Kidney glomerular epithelial cell (primary cell): ENCODE measurements at regions not wholly inside any gene's neighbourhood (a gene's known extent, or its start where the extent isn't known, plus 50 kb on each side); places are given as distances from the start of the nearest gene placed in this dataset.

Experiments
- DNase-seq: peaks from one replicate; lab custom pipeline; 2025; lab: John Stamatoyannopoulos, UW

DNA sequence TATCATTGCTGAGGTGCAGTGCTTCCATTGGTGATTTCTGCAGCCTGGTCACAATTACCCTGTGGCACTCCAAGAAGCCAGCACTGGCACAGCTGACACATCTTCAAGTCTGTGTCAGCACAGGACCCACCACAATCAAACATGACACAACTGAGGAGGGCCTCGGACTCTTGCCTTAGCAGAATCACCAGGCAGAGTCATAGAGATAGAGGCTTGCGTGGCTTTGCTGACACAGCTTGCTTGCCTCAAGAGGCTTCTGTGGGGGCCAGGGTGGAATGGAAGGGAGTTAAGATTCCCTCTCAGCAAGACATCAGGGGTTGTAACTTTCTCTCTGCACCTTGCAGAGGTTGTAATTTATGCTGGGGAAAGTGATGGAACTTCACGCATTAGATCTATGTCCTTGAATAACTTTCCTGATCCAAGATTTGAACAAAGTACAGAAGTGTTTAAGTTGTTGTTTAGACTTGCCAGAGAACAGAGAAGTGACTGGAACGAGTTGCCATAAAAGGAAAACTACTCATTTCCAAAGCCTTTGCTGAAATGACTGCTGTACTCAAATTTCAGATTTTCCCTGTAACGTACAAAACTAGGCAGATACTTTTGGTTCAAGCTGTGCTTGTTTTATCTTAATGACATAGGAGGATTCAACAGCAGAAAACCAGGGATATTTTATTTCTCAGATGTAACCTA is 170.7 kb downstream of the DIPK2A start:
- DNase-seq, result no peak

DNA sequence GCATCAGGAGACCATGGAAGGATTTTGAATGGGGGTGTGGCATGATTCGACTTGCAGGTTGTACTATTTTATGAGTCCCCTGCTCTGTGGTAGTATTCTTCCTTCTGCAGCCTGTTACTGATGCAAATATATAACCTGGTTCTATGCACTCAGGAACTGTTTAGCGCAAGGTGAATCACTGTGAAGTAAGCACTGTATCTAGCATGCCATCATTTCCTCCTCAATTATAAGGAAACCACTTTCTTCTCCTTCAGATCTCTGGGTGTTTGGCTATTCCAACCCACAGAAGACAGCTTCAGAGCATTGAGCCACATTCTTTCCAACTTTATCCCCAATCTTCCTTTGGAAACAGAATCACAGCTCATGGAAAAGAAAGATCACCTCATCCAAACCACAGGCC is 176.7 kb downstream of the DIPK2A start:
- no peak for DNase-seq

- DNase-seq, result no peak
These were observed 180.4 kb downstream of the DIPK2A start for GRCh38 chr3:144151983-144152382.

- no peak for DNase-seq
These were observed 189.0 kb downstream of the DIPK2A start for GRCh38 chr3:144160627-144161026.

- DNase-seq, result no peak
These were observed 190.4 kb downstream of the DIPK2A start for GRCh38 chr3:144162042-144162441.

DNA sequence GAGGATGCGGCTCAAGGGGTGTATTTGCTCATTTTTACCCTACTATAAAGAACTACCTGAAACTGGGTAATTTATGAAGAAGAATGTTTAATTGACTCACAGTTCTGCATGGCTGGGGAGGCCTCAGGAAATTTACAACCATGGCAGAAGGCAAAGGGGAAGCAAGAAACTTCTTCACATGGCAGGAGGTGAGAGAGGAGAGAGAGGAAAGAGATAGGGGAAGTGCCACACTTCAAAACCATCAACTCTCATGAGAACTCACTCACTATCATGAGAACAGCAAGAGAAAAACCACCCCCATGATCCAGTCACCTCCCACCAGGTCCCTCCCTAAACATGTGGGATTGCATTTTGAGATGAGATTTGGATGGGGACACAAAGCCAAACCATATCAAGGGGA is 192.7 kb downstream of the DIPK2A start:
- DNase-seq, result no peak

GRCh38 chr3:144165482-144165881 is 193.9 kb downstream of the DIPK2A start:
- DNase-seq, result no peak

GRCh38 chr3:144167634-144168033 is 196.0 kb downstream of the DIPK2A start:
- DNase-seq, result no peak

DNA sequence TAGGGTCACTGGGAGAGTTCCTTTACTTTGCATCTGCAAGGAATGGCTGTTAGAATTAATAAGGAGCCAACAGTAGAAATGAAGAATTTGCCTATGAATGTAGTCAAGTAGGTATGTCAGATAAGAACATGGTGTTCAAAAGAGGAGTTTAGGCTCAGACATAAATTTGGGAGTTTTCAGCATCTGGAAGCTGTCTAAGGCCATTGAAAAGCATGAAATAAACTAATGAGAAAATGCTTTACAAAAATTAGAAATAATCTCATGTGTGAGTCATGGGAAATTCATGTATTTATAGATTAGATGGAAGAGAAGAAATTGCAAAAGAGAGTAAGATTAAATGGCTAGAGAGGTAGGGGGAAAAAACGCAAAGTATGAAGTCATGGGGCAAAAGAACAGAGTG is 201.9 kb downstream of the DIPK2A start:
- DNase-seq, result no peak

DNA sequence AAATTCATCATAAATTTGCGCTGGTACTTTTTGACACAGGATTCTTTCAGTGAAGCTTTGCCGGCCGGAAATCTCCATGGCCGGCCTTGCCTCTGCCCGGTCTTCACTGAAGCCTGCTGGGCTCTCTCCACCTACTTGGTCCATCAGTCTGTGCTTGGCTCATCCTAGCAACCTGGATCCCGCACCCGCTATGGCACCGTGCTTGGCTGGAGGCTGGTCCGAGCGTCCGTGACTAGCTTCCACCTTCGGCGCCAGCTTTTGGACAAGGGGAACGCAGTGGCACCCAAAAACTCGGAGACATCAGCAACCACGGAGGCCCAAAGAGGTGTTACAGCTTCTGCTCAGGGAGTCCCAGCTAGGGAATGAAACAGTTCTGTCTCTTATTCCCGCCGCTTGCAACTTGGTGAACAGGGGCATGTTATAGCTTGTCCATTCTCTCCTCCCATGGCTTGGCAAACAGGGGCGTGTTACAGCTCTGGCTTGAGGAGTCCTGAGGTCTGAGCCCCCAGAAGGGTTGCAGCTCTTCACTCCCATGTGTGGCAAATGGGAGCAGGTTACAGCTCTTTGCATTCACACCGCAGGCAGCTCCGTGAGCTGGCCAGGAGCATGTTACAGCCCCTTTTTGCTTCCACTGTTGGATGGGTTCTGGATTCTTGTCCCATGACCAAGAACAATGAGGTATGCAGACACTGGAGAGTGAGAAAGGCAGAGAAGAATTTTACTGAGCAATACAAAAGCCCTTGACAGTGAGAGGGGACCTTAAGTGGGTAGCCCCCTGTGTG is 204.2 kb downstream of the DIPK2A start:
- no peak for DNase-seq

DNA sequence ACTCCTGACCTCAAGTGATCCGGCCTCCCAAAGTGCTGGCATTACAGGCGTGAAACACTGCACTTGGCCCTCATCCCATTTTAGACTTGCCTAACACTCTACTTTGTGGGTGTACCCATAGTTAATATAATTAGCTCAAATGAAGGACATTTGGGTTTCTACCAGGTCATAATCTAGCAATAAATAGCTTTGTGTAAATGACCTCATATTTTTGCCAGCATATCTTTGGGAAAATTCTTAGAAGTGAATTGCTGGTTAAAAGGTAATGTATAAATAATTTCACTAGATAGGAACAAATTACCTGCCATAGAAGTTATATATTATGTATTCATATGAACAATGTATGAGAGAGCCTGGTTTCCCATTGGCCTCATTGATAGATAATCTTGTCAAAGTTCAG is 206.0 kb downstream of the DIPK2A start:
- no peak for DNase-seq

DNA sequence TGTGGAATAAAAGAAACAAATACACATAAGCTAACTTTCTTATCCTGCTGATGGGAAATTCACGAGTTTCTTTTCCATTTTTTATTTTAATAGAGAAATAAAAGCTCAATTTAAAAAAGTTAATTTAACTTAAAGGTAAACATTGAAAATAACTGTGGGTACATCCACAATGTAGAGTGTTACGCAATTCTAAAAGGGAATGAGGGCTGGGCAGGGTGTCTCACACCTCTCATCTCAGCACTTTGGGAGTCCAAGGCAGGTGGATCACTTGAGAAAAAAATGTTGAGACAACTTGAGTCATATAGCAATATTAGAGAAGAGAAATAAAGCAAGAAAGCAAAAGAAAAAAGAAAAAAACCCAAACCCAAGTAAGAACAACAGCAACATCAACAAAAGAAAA is 207.0 kb downstream of the DIPK2A start:
- DNase-seq, result no peak

DNA sequence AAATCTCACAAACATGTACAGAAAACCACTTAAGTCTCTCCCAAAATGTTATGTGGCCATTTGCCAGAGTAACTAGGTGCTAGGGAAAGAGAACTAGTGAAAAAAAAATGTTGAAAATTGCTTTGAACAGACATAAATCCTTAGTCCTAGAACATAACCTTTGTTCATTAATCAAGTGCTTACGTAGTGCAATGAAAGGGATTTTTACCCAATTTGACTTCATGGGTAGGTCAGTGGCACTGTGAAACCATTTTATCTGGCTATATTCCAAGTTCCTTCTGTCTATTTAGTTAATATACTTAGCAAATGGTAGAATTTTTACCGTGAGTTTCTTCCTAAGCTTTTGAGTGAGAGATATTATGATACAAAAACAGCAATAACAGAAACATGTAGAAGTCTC is 209.4 kb downstream of the DIPK2A start:
- DNase-seq, result no peak

DNA sequence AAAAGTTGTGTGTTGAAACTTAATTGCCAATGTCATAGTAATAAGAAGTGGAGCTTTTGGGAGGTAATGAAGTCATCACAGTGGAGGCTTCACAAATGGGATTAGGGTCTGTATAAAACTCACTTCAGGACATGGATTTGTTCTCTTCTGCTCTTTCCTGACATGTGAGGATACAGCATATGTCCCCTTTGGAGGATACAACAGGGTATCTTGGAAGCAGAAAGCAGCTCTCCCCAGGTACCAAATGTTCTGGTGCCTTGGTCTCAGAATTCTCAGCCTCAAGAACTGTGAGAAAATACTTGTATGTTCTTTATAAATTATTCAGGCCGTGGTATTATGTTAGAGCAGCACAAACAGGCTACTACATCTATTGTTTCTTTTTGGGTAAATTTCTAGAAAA is 210.9 kb downstream of the DIPK2A start:
- DNase-seq, result no peak

DNA sequence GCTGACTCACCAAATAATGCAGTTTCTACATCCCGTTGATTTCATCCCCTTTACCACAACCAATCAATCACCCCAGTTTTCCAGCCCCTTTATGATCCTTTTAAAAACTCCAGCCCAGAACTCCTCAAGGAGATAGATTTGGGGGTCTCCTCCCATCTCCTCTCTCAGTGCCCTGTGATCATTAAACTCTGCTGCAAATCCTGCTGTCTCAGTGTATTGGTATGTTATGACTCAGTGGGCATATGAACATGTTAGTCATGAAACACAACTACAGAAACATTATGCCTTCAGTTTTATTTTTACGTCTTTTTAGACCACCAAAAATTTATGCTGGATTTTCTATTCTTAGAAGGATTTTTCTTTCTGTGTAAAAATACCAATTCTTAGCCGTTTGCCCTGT is 213.7 kb downstream of the DIPK2A start:
- DNase-seq, result no peak

DNA sequence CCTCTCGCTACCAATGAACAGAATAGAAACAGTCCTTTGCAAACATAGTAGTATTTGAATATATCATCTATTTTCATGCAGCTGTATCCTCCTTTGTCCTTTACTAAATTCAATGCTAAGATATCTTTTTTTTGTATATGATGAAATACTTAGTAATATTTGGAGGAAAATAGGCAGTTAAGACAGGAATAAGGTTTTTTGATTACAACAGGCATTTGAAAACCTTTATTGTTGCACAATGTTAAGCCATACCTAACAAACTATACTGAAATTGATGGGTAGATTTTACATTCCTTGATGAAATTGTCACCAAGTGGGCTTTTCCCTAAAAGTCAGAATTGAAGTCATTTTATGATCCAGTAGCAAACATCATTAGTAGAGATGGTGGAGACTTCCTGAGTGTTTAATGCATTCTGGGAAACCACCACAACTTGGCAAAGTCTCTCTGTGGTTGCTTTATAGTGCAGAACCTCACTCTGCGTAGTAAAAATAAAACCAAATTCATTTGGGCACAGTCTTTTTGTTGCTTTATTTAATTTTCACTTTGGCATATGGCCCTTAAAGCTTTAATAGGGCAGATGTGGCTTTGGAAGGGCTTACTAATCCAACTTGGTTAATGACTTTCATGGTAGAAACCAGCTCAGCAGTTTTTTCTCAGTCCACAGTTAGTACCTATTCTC is 216.0 kb downstream of the DIPK2A start:
- DNase-seq, result no peak

- no peak for DNase-seq
These were observed 217.4 kb downstream of the DIPK2A start for GRCh38 chr3:144189044-144189443.

- no peak for DNase-seq
These were observed 225.5 kb downstream of the DIPK2A start for GRCh38 chr3:144197116-144197515.

- DNase-seq, result no peak
These were observed 226.0 kb downstream of the DIPK2A start for GRCh38 chr3:144197582-144197981.

DNA sequence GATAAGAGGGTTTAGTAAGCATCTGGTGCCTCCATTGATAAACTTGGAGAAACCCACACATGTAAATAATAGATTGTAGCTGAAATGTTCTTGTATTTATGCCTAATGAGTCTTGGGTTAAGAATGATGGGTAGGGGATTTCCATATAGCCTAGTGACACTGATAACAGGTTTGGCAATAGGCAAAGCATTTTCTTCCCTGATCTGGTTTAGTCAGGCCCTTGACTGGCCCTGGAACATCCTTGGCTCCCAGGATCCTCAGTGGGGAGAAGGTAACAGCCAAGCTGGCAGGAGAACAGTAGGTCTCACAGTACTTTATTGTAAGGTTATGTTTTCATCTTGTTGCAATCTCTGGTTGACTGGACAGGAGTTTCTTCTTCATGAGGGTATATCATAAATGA is 228.4 kb downstream of the DIPK2A start:
- no peak for DNase-seq

GRCh38 chr3:144200466-144200865 is 228.8 kb downstream of the DIPK2A start:
- no peak for DNase-seq

GRCh38 chr3:144221761-144222160 is 250.1 kb downstream of the DIPK2A start:
- no peak for DNase-seq

GRCh38 chr3:144229330-144229729 is 257.7 kb downstream of the DIPK2A start:
- DNase-seq, result no peak
